SKM-1 (cell line): ENCODE measurements at regions not wholly inside any gene's neighbourhood (a gene's known extent, or its start where the extent isn't known, plus 50 kb on each side); places are given as distances from the start of the nearest gene placed in this dataset.
"Not testable (repeated sequence)": the region's sequence is repeated elsewhere in the genome, so short reads cannot be mapped to it uniquely, and the experiment has no call there.

Experiments
- DNase-seq: peaks from one replicate; lab custom pipeline; 2025; ENCODE audit not compliant: unreplicated experiment; lab: John Stamatoyannopoulos, UW

GRCh38 chr13:18995259-18995873, 186.3 kb downstream of the TUBA3C start:
- DNase-seq, result no peak

GRCh38 chr13:18993884-18994660, 187.6 kb downstream of the TUBA3C start:
- no peak for DNase-seq

- DNase-seq, result no peak
These were observed 188.8 kb downstream of the TUBA3C start for GRCh38 chr13:18992791-18993190.

DNA sequence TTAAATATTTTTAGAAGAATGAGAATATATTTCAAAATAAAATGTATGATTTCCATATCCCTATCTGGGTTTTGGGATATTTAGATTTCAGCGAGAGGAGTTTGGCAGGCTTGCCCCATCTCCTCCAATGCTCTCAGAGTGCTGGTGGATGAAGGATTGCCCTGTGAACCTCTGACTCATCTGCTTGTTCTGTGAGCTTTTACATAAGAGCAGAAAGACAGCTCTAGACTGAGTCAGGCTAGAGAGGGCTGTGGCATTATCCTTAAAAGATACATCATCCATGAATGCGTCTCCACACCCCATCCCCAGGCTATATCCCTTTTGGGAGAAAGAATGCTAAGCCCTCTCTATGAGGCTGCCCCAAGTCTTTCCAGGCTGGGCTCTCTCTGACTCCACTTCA, 190.6 kb downstream of the TUBA3C start:
- no peak for DNase-seq

DNA sequence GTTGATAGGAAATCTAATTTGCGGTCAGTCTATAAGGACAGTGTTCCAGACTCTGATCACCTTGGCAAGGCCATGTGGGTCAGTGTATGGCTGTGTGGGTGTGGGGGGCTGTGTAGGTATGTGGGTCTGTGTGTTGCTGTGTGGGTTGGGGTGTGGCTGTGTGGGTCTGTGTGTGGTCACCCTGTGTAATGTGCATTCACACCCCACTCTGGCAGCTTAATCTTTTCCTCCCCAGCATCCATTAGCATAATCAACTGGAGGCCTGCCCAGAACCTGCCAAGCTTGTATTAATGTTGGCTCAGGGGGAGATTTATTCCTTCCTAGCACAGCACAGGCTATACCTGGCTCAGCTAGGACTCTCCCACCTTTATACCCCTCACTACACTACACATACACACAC, 203.2 kb downstream of the TUBA3C start:
- no peak for DNase-seq

DNA sequence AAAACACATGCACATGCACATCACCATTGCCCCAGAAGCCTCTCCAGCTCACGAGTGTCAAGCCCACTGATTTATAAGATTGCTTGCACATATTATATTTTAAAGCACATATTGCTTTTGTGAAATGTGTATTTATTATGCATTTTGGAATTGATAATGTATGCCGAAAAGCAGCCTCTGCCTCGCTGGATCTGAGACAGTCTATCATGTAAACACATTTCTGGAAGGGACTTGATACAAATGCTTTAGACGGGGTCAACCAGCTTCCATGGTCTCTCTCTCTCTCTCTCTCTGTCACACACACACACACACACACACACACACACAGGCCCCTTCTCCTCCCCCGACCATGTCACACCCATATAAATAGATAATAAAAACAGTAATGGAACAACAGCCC, 203.8 kb downstream of the TUBA3C start:
- DNase-seq, result no peak

DNA sequence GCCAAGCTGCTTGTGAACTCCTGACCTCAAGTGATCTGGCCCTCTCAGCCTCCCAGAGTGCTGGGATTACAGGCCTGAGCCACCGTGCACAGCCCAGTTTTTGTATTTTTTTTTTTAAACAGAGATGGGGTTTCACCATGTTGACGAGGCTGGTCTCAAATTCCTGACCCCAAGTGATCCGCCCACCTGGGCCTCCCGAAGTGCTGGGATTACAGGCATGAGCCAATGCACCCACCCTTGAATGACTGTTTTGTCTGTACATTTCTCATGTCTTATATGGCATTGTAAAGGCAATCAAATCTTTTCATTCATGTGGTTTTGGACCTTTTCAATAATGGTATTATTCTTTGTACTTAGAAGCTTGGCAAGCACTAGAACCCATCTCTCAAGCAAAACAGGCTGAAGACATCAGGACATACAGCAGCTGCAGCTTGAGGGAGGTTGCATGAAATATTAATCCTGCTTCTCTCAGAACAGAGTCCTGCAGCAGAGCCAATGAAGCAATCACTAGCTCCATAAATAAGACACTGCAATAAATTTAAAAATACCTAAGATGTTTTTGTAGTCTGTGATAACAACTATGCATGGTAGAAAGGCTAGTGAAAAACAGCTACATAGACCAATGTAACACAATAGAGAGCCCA, 209.9 kb downstream of the TUBA3C start:
- DNase-seq, result no peak

DNA sequence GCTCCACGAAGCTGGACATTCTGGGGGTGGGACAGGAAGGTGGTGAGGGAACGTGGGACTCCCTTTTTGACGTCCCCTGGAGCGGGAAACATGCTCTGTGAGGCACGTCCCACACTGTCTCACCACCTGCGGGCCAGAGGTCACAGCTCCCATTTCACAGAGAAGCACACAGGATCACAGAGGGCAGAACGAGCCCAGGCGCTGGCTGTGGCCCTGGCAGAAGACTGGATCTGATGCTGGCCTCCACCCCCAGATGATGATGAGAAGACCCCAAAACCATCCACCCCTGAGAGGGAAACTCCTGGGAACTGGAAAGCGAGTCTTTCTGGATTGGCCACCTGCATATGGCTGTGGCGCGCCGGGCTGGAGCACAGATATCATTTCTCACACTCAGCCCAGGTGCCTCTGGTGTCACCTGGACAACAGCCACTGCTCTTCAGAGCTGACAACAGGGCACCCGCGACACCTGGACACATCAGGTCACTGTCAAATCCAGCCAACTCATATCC, 216.2 kb downstream of the TUBA3C start:
- no peak for DNase-seq

- no peak for DNase-seq
These were observed 216.7 kb downstream of the TUBA3C start for GRCh38 chr13:18964942-18965341.

GRCh38 chr13:18963684-18964083, 217.9 kb downstream of the TUBA3C start:
- not testable (repeated sequence) for DNase-seq

DNA sequence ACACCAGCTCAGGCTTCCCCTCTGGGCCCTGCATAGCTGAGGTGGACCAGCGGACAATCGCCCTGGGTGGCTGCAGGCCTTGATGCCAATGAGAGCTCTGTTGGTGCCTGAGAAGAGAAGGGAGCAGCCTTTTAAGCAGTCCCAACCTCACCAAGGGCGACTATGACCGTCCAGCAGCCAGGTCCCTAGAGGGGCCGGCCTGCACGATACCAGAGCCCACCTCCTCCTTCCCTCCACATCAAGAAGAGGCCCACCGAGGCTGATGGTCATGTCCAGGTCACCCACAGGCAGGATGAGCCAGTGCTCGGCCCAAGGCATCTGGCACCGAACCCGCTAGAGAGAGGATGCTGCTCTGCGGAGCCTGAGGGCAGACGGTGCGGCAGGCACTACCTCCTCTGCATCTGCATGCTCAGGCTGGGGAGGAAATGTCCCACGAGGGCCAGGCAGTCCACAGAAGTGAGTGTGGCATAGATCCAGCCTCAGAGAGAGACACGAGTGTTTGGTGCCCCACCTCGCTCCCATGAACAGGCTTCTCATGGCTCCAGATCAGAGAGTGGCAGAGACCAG, 219.4 kb downstream of the TUBA3C start:
- DNase-seq, result no peak

- no peak for DNase-seq
These were observed 220.1 kb downstream of the TUBA3C start for GRCh38 chr13:18961383-18962117.

- DNase-seq, result no peak
These were observed 220.9 kb downstream of the TUBA3C start for GRCh38 chr13:18960637-18961227.

GRCh38 chr13:18959996-18960395, 221.6 kb downstream of the TUBA3C start:
- DNase-seq, result no peak

- DNase-seq, result no peak
These were observed 222.4 kb downstream of the TUBA3C start for GRCh38 chr13:18959229-18959628.

- no peak for DNase-seq
These were observed 225.0 kb downstream of the TUBA3C start for GRCh38 chr13:18956473-18957078.

GRCh38 chr13:18954254-18954653, 227.4 kb downstream of the TUBA3C start:
- no peak for DNase-seq

- DNase-seq, result no peak
These were observed 228.3 kb downstream of the TUBA3C start for GRCh38 chr13:18953139-18953930.

GRCh38 chr13:18952225-18953016, 229.2 kb downstream of the TUBA3C start:
- no peak for DNase-seq
